HL-60 (cell line): ENCODE measurements at regions not wholly inside any gene's neighbourhood (a gene's known extent, or its start where the extent isn't known, plus 50 kb on each side); places are given as distances from the start of the nearest gene placed in this dataset.

ENCODE experiments used
- DNase-seq, 2 experiments: peaks; one replicate each; pipeline ENCODE4 v3.0.0-alpha.2; 2010 to 2020; ENCODE audit warnings: low read depth in 1 of 2, low spot score in 1 of 2
- H3K27ac ChIP-seq: fragments of 250-450 bp; sonication (Bioruptor Pico); replicated peaks from 2 replicates; pipeline ENCODE4 v1.5.1; 2020; ENCODE audit warnings: mild to moderate bottlenecking, moderate library complexity
- H3K27me3 ChIP-seq: fragments of 250-450 bp; sonication (Bioruptor Pico); 2 replicates; pipeline ENCODE4 v1.5.1; 2021; ENCODE audit warnings: mild to moderate bottlenecking, moderate library complexity; ENCODE audit not compliant: insufficient read depth, poor library complexity, severe bottlenecking
- H3K4me3 ChIP-seq: replicated peaks from 2 replicates; pipeline ENCODE4 v1.5.1; 2011; ENCODE audit warnings: mild to moderate bottlenecking, control low read depth, low read length; ENCODE audit not compliant: insufficient read depth
- CTCF ChIP-seq: IDR thresholded peaks from one replicate; pipeline ENCODE4 v1.5.1; 2011; ENCODE audit warnings: low read length, control low read depth, inconsistent platforms; ENCODE audit not compliant: insufficient read depth
- GABPA ChIP-seq: IDR thresholded peaks from 2 replicates; pipeline ENCODE4 v1.6.1; 2012; ENCODE audit warnings: low read depth
- POLR2AphosphoS5 ChIP-seq: IDR thresholded peaks from 2 replicates; pipeline ENCODE4 v1.6.1; 2012; ENCODE audit warnings: low read depth
- SPI1 ChIP-seq: IDR thresholded peaks from 2 replicates; pipeline ENCODE4 v1.6.1; 2012; ENCODE audit warnings: low read depth, mild to moderate bottlenecking, borderline replicate concordance
- TF ChIP-seq, protein P1 (sequence below): IDR thresholded peaks from 2 replicates; pipeline ENCODE4 v1.6.1; 2012; ENCODE audit warnings: low read depth; ENCODE audit not compliant: insufficient replicate concordance

DNA sequence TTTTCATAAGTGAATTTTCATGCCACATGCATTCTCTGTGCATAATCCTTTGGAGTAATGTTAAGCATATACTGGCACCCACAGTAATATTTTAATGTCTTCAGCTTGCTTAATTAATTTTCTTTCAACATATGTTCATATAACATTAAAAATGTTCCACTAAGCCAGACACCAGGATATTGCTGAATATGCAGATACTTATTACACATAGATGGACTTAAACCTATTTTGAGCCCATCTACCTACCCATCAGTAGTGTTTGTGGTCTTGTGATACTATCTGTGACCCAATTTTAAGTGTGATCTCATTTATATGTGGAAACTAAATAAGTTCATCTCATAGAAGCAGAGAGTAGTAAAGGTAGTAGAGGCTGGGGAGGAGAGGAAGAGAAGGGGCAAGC lies 379.5 kb upstream of the JAG1 start:
- no peaks in the 10 kb centered on the region for H3K27me3 ChIP-seq
- H3K27ac ChIP-seq: no peak overlapping the region
- H3K4me3 ChIP-seq: no peak overlapping the region
- TF ChIP-seq, protein P1, sequence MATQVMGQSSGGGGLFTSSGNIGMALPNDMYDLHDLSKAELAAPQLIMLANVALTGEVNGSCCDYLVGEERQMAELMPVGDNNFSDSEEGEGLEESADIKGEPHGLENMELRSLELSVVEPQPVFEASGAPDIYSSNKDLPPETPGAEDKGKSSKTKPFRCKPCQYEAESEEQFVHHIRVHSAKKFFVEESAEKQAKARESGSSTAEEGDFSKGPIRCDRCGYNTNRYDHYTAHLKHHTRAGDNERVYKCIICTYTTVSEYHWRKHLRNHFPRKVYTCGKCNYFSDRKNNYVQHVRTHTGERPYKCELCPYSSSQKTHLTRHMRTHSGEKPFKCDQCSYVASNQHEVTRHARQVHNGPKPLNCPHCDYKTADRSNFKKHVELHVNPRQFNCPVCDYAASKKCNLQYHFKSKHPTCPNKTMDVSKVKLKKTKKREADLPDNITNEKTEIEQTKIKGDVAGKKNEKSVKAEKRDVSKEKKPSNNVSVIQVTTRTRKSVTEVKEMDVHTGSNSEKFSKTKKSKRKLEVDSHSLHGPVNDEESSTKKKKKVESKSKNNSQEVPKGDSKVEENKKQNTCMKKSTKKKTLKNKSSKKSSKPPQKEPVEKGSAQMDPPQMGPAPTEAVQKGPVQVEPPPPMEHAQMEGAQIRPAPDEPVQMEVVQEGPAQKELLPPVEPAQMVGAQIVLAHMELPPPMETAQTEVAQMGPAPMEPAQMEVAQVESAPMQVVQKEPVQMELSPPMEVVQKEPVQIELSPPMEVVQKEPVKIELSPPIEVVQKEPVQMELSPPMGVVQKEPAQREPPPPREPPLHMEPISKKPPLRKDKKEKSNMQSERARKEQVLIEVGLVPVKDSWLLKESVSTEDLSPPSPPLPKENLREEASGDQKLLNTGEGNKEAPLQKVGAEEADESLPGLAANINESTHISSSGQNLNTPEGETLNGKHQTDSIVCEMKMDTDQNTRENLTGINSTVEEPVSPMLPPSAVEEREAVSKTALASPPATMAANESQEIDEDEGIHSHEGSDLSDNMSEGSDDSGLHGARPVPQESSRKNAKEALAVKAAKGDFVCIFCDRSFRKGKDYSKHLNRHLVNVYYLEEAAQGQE: no peak
- DNase-seq: no peak

- H3K4me3 ChIP-seq: no peak overlapping the region
- DNase-seq: no peak
- no peak overlapping the region for H3K27ac ChIP-seq
- TF ChIP-seq GABPA: no peak
- no peak for TF ChIP-seq SPI1
- no peak for TF ChIP-seq POLR2AphosphoS5
- no peak for TF ChIP-seq CTCF
- TF ChIP-seq, protein P1: no peak
- H3K27me3 ChIP-seq: no peaks in the 10 kb centered on the region
Observed at GRCh38 chr20:11054266-11054993, 380.6 kb upstream of the JAG1 start.

DNA sequence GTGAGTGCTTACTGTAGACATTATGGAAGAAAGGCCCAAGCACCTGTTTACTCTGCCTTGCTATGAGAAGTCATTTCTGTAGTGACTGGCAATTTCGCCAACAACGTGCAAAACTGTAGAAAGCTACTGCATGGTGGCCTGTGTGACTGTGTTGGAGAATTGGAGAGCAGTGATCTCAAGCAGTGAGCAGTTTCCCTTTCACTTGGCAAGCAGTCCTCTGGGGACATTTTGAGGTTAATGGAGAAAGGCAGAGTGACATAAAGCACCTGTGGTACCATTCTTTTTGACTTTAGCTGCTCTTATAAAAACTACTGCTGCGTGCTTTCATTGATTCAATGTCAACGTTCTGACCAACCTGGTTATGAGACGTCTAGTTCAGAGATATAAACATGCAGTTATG lies 382.6 kb upstream of the JAG1 start:
- H3K27ac ChIP-seq: no peak overlapping the region
- DNase-seq: no peak
- H3K4me3 ChIP-seq: no peak overlapping the region
- no peak for TF ChIP-seq CTCF
- no peak for TF ChIP-seq SPI1
- no peak for TF ChIP-seq GABPA
- TF ChIP-seq POLR2AphosphoS5: no peak
- TF ChIP-seq, protein P1: no peak
- H3K27me3 ChIP-seq: no peaks in the 10 kb centered on the region
